Eye (tissue), 1 donor: ENCODE measurements at regions not wholly inside any gene's neighbourhood (a gene's known extent, or its start where the extent isn't known, plus 50 kb on each side); places are given as distances from the start of the nearest gene placed in this dataset.
"Not testable (repeated sequence)": the region's sequence is repeated elsewhere in the genome, so short reads cannot be mapped to it uniquely, and the experiment has no call there.

Source experiments
- DNase-seq: peaks from one replicate; pipeline ENCODE4 v3.0.0-alpha.2; 2015

DNA sequence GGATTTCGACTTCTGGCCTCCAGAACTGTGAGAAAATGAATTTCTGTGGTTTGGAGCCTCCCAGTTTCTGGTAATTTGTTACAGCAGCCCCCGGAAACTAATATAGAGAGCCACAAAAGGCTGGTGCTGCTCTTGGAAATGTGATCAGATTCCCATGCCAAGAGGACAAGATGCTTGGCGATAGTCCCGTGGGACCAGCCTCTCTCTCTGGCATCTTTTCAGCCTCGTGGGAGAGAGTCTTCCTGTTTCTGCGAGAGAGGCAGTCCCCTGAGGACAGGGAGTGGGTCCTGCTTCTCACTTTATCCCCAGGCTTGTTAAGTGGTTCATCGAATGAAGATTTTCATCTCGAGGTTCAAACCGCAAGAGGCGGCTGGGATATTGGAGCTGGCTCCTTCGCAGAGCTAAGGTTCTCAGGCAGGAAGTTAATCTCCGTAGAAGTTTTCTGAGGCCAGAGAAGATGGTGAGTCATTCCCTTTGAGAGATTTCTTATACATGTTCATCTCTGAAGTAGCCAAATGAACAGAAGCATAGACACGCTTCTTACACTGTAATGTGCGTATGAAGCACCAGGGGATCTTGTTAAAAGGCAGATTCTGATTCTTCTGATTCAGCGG, 211.6 kb upstream of the SDK2 start:
- DNase-seq, result peak; percentile 29

DNA sequence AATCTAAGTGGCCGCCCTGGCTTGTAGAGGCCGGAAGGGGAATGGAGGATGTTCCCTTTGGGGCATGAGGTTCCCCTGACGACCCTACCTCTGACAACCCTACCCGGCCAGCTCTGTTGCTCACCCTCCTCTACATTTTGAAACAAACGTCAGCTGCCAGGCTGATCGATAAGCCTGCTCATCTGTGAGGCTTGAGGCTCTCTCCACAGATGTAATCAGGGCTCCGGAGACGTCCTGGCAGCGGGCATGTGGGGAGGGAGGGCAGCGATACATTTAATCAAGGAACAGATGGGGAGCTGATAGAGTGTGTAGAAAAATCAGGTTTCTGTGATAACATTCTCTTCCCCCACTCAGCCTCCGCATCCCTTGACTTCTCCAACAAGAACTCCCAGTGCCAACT, 212.3 kb upstream of the SDK2 start:
- DNase-seq, result peak; percentile 78

DNA sequence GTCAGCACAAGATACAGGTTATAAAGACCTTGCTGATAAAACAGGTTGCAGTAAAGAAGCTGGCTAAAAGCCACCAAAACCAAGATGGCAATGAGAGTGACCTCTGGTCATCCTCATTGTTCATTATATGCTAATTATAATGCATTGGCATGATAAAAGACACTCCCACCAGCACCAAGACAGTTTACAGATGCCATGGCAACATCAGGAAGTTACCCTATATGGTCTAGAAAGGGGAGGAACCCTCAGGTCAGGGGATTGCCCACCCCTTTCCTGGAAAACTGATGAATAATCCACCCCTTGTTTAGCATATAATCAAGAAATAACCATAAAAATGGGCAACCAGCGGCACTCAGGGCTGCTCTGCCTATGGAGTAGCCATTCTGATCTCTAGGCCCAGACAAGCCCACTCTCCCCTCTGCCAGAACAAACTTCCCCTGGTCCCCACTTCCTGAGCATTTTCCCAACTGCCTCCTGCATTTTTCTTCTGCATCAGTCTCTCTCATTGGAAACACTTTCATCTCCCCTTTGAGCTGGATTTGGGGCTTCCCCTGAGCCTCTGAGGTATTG, 215.3 kb upstream of the SDK2 start:
- not testable (repeated sequence) for DNase-seq

DNA sequence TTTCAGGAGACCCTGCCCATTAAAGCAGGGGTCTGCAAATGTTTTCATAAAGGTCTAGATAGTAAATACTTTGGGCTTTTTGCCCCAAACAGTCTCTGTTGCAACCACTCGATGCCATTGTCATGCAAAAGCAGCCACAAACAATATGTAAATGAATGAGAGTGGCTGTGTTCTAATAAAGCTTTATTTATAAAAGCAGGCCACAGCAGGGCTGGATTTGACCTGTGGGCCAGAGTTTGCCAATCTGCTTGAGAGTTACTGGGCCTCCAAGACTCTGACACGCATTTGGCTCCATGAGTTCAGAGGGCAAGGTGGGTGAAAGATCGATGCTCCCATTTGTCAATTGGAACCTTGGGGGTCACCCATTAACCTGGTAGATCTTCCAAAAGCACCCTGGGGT, 217.3 kb upstream of the SDK2 start:
- no peak for DNase-seq

DNA sequence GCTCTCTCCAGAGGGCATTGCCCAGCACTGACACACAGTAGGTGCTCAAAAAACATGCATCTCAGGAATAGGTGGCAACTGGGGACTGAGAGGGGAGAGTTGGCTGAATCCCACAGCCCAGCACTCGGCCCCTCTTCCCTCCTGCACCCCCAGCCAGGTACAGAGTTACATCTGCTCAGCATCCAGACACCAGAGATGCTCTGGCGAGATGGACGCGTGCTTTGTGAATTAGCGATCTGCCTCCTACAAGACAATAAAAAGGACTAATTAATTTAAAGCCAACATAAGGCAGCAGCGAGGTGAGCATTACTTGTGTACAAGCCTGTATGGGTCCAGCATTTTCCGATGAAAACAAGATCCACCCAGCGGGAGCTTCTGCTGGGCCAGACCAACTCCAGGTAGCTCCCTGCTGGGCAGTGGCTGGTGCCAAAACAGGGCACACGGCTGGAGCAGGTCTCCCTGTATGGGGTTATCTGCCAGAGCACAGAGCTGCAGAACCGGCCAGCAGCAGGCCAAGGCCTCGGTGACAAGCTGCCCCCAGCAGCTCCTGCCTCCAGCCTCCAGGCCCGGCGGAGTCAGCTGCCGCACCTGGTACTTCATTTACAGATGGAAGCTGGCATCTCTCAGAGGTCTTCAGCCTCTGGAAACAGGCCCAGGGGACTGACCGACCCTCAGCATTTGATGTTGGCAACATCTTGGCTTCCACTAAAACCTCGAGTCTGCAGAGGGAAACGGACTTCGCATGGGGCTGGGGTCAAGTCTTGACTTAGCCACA, 219.7 kb upstream of the SDK2 start:
- no peak for DNase-seq

DNA sequence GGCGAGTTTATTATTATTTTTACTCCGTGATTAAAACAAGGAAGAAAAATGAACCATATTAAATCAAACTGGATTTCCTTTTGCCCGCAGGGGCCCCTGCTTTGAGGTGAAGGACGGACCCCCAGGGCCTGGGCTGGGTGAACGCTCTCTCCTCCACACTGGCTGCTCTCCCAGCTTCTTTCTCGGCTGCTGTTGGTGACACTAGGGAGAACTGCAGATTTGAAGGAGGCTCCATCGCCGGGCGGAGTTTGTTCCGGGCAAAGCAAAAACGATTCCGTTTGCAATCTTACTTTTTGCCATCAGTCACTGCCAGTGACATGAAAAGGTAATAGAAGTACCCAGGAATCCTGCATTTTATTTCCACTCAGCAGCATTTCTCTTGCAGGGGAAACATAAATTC, 221.6 kb upstream of the SDK2 start:
- no peak for DNase-seq

DNA sequence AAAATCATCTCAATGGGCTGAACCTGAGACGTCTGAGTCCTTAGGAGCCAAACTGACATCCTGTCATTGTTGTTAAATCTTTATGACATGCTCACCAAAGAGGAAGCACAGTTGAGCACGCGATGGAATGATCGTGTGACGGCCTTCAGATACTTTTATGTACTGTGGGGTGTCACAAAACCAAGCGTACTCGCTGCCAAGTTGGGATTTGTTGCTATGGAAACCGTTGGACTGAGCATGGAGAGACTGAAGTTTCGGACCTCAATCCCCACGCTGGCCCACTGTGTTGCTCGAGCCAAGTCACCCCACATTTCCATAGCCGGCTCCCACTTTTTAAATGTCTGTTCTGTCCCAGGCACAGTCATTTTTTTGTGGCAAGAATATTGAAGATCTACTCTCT, 222.8 kb upstream of the SDK2 start:
- peak; percentile 61 for DNase-seq

DNA sequence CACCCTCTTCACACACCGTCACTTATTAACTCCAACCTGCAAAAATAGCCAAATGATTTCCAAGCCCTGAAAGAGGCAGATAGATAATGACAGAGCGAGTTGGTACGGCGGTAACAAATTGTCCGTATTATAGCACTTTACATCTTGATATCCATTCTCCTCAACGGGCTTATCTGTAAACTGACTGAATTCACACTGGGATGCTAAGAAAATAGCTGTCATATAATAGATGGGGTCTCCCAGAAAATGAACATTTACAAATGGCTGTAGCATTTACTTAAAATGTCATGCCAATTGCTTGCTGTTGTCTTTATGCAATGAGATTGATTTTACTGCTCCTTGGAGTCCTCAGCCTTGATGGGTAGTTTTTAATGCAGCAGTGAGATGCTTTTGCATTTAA, 225.8 kb upstream of the SDK2 start:
- no peak for DNase-seq

DNA sequence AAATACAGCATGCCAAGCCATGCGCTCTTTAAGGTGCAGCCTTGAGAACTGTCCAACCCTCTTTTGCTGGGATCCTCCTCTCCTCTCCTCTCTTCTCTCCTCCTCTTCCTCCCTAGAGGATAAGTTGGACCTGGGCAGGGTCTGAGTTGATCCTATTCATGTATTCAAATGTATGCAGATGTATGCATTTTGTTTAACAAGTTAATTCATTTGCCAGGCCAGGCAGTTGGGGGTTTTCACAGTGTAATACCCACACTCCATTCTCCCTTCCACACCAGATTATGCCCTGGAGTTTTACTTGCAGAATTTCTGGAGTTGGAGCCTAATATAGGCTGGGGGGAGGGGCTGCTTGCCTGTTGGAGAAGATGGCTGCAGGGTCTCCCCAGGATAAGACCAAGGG, 226.2 kb upstream of the SDK2 start:
- no peak for DNase-seq

DNA sequence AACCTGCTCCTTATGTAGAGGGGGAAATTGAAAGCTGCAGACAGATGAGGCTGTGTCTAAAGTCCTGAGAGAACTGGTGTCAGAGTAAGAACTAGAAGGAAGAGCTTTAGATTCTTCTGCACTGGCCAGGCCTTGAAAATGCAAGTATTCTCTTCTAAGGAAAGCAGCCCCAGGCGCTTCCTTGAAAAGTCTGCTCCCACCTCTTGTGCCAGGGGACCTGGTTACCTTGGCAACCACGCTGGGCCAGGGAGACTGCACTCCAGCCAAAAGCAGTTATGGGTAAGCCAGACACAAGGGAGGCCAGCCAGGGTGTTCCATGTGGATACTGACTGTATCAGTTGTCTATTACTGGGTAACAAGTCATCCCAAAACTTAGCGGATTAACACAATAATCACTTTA, 228.6 kb upstream of the SDK2 start:
- peak; percentile 25 for DNase-seq

DNA sequence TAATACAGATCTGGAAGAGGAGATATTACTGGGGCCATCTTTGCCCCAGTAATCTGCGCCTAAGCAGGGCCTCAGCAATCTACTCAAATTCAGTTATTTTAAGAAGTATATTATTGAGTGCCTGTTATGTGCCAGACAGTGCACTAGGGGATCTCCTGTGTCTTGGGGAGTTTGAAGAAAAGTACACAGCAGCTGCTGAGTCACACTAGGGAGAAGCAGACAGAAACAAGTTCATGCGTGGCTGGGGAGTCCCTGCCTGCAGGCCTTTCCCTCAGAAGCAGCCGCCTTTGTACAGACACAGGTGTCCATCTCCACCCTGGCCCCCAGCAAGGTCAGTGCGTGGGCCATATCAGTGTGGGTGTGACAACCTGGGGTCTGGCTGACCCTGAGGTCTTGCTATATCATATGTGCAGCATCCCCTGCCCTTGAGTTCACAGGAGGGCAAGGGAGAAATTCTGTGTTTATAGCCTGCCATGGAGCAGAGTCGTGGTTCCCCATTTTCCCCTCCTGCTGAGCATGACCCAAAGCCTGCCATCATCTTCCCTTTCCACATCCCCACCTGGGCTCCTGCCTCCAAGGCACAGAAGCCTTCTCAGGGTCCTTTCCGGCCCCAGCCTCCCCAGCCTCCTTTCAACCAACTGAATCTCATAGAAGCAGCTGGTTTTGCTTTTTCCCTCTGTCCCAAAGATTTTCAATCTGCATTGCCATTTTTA, 229.9 kb upstream of the SDK2 start:
- DNase-seq, result no peak

DNA sequence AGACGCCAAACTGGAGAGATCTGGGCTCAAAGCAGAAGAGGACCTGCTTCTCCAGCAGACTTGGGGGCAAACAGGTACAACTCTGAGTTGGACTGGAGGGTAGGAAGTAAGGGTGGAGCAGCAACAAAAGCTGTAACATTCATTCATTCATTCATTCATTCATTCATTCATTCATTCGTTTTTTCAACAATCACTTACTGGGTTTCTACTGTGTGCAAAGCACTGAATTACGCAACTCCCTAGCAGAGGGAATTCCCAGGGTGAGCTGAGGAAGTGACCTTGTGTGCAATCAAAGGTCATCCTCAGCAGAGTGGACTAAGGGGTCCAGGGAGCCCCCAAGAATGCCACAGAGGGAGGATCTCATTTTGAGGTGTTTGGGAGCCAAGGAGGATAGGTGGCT, 231.1 kb upstream of the SDK2 start:
- DNase-seq, result no peak

DNA sequence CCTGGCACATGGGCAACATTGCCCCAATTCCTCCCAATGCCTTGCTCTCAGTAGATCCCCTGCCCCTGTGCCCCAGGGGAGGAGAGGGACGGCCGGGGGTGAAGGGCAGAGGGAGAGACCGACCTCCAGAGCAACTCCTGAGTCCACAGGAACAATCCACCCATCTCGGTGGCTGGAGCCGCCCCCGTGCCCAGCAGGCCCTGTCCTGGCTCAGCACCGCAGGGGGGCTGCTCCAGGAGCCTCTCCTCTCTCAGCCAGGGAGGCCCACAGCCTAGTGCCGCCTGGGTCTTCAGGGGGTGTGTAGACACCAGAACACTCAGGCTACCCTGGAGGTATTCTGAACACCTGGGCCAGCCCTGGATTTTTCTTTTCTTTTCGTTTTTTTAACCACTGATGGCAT, 233.7 kb upstream of the SDK2 start:
- DNase-seq, result no peak

DNA sequence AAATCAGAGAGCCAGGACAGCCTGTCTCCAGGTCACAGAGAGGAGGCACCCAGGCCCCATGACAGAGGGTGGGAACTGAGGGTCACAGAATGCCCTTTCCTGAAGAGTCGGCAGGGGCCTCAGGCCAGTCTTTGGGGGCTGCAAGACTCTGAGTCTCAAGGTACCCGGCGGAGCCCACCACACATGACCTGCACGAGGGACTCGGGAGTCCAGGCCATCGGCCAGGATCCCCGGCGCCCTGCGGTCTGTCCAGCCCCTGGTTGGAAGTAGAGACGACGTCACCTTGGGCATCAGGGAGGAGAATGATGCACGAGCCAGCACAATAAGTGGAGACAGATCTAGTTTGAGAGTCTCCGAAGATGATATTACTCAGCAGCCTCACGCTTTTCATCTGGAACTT, 234.7 kb upstream of the SDK2 start:
- peak; percentile 26 for DNase-seq

DNA sequence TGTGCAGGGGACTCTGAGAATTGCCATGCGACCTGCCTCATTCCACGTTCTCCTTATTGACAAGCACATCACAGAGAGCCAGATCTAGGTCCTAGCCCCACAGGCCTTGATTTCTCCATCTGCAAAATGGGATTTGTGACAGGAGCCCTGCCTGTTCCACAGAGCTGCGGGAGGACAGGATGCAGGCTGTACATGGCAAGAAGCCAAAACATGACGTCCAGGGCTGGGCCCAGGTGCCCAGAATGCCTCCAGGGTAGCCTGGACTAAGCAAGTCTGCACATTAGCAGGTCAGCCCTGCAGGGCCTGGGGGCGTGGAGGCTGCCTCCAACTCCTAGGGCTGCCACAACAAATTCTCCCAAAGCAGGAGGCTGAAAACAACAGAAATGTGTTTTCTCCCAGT, 235.7 kb upstream of the SDK2 start:
- no peak for DNase-seq

DNA sequence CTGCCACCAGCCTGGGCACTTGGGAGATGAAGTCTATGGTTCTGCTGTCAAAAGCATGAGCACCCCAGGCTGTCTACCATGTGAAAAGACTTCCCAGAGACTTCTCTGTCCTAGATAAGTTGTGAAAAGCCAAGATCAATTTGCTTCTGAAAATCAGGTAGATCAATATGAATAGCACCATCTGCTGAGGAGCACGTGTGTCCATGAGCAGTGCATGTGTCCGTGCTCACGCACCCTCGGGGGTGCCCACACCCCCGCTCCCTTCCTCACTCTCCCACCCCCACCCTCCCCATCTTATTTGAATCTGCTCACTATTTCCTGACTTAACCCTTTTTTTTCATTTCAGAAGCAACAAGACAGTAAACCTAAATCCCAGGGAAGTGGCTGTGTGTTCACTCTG, 238.3 kb upstream of the SDK2 start:
- peak; percentile 15 for DNase-seq

DNA sequence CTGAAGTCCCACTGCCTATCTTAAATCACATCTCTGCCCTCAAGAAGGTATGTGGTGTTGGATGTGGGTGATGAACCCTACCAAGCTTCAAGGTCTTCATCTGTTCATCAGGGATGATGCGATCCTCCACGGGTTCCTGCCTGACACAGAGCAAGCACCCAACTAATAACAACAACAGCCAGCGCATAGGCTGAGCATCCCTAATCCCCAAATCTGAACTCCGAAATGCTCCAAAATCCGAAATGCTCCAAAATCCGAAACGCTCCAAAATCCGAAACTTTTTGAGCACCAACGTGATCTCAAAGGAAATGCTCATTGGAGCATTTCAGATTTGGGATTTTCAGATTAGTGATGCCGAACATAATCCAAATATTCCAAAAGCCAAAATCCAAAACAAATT, 238.9 kb upstream of the SDK2 start:
- no peak for DNase-seq

DNA sequence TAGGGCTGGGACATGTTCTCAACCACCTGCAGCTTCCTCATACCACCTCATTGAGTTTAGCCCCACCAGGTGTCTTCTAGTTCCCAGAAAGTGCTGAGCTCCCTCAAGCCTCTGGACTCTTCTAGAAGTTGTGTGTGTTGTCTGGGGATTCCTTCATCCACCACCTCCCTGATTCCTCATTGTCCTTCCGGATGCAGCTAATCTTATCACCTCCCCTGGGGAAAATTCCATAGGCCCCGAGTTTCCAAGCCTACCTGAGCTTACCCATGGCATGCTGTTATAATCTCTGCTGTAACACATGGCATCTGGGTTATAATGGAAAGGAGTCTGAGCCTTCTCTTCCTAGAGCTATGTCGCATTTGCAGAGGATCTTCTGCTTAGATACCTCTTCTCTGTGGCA, 243.5 kb upstream of the SDK2 start:
- no peak for DNase-seq

DNA sequence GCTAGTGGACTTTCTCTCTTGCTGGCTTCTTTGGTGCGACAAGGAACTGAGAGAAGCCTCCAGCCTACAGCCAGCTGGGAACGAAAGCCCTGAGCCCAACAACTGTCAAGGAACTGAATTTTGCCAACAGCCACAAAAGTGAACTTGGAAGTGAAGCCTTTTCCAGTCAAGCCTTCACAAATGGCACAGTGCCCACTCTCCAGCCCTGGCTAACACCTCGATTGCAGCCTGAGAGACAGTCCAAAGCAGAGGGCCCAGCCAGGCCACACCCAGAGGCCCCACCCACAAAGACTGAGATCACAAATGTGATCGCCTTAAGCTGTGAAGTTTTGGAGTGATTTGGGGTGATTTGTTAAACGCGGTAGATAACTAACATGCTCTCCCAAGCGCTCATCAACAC, 244.6 kb upstream of the SDK2 start:
- no peak for DNase-seq

DNA sequence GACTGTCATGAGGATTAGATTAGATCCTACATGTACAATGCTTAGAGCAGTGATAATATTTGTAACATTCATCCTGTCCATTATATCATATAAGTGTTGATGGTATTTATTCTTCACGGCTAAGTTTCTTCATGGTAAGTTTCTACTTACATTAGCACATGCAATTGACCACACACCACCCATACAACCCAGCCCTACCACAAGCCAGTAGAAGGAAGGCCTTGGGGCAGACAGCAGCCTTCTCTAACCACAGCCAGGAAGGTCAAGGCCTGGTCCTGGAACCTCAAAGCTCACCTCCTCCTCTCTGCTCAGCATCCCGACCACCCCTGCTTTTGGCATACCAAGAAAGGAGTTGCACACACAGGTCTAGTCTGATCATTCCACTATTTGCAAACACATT, 245.2 kb upstream of the SDK2 start:
- no peak for DNase-seq

DNA sequence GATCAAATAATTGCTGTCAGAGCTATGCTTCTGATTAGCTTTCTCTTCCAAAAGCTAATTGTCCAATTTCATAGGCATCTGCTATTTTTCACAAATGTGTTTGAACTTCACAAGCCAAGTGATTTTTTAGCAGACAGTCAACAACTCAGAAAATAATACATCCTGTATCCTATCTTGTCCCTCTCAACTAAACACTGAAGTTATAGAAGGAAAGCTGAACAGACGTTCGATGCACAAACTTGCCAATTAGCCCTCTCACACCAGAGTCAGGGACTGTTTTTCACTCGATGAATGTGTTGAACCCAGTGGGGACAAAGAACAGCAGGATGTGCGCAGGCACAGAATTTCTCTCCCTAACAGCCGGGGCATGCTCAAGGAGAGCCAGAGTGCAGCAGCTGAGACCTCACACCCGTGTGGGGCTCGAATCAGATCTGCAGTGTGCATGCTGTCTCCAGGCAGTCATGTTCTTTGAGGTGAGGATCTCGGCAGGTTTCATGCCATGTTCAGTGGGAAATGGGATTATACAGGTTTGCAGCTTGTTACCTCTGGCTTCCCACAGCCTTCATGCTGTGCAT, 246.7 kb upstream of the SDK2 start:
- DNase-seq, result peak; percentile 53

DNA sequence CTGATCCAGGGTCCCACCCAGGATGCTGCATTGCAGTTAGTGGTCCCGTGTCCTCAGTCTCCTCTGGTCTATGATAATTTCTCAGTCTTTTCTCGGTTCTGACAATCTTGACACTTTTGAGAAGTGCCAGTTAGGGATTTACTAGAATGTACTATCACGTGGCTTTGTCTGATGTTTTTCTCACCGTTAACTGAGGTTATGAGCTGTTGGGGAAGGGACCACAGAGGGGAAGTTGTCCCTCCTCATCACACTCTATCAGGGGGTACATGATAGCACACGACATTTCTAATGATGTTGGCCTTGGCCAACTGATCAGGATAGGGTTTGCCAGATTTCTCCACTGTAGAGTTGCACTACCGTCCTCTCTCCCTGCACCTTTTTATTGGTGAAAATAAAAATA, 250.9 kb upstream of the SDK2 start:
- DNase-seq, result no peak

DNA sequence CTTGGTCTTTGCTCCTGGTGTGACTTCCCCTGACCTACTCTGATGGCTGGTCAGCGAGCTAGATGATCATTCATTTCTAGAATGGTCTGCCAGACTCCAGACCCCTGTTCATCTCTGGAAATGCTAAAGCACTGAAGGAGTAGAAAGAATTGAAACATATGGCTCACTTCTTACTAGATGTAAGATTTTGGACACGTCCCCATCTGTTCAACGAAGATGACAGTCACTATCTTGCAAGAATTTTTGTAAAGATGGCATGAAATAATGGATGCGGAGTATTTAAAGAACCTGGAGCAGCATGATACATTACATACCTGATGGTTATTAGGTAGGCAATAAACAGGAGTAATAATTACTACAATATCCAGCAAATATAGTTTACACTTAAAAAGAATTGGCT, 252.7 kb upstream of the SDK2 start:
- DNase-seq, result no peak

DNA sequence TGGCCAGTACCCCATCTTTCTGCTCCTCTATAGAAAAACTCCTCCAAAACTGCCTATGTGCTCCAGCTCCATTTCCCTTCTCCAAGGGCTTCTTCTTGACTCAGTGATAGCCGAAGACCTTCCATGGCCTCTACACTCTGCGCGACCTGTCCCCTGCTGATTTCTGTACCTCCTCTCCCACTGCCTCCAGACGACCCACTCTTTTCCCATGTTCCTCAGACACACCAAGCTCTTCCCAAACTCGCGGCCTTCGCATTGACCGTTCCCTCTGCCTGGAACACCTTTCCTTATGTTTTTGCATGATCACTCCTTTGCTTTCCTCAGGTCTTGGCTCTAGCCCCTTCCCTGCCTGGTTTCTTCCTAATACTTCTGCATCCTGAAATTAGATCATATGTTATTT, 255.6 kb upstream of the SDK2 start:
- DNase-seq, result no peak
